Tibial artery (tissue), 4 donors: ENCODE measurements at regions not wholly inside any gene's neighbourhood (a gene's known extent, or its start where the extent isn't known, plus 50 kb on each side); places are given as distances from the start of the nearest gene placed in this dataset.
"Not testable (repeated sequence)": the region's sequence is repeated elsewhere in the genome, so short reads cannot be mapped to it uniquely, and the experiment has no call there.

Experiments
- DNase-seq, 2 donors: peaks; one replicate each; pipeline ENCODE4 v3.0.0-alpha.2; 2019
- H3K27ac ChIP-seq, 2 donors: fragments of 200-600 bp; sonication (generic) in 1 of 2; 1 replicate in 1 of 2; 2 replicates in 1 of 2; pipeline ENCODE4 v1.5.1; 2018 to 2019; ENCODE audit warnings: mild to moderate bottlenecking in 1 of 2
- H3K27me3 ChIP-seq, 2 donors: fragments of 200-600 bp; sonication (generic) in 1 of 2; one replicate each; pipeline versions ENCODE4 v1.5.1 to v1.6.0; 2016 to 2019
- H3K36me3 ChIP-seq, 3 donors: fragments of 200-600 bp; sonication (generic) in 2 of 3; one replicate each; pipeline ENCODE4 v1.5.1; 2016 to 2019; ENCODE audit warnings: mild to moderate bottlenecking in 2 of 3
- H3K4me1 ChIP-seq, 4 donors: fragments of 200-600 bp; sonication (generic) in 2 of 4; 1 replicate in 3 of 4; 2 replicates in 1 of 4; pipeline ENCODE4 v1.5.1; 2016 to 2019
- H3K4me3 ChIP-seq, 2 donors: fragments of 200-600 bp; sonication (generic) in 1 of 2; 1 replicate in 1 of 2; 2 replicates in 1 of 2; pipeline ENCODE4 v1.5.1; 2018 to 2019; ENCODE audit warnings: mild to moderate bottlenecking in 2 of 2
- H3K9me3 ChIP-seq, 3 donors: fragments of 200-600 bp; sonication (generic) in 1 of 3; one replicate each; pipeline ENCODE4 v1.5.1; 2016 to 2019
- intact Hi-C: fragments of 100-400 bp; cut with DNase I; formaldehyde crosslinking; loops from one replicate; pipeline ENCODE4 v1.15.0; 2023; ENCODE audit warnings: low total_unique reads
- TF ChIP-seq, protein P1 (sequence below), 2 experiments: fragments of 200-600 bp in 1 of 2; fragments of 450-650 bp in 1 of 2; IDR thresholded peaks; one replicate each; pipeline ENCODE4 v1.5.1; 2017 to 2019; ENCODE audit warnings: antibody characterized with exemption in 2 of 2, mild to moderate bottlenecking in 1 of 2, moderate library complexity in 1 of 2

DNA sequence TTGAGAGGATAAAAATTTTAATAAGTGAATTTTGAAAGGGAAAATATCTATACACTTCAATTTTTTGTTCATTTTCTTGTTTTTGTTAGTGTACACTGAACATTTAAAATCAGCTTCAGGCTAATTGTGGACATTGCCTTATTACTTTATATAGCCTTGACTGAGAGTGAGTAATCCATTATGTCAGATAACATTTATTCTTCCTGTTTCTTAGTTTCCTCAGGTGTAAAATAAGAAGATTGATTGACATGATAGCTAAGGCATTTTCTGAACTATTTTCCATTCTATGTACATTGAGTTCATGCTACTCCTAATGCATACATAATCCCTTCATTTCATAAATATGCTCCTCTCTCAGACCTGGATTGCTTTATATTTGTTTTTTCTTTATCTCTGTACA is 607.3 kb upstream of the AADAT start:
- Histone ChIP-seq H3K9me3 (no peaks in the 10 kb centered on the region), H3K4me1 (peaks cover 0 to 21% (median 0%) of the 10 kb centered on the region in 4 donors), H3K4me3 (no peak overlapping the region), H3K36me3 (no peaks in the 10 kb centered on the region), H3K27ac (no peak overlapping the region), H3K27me3 (no peaks in the 10 kb centered on the region)
- intact Hi-C loops: no loop called here
- TF ChIP-seq, protein P1, sequence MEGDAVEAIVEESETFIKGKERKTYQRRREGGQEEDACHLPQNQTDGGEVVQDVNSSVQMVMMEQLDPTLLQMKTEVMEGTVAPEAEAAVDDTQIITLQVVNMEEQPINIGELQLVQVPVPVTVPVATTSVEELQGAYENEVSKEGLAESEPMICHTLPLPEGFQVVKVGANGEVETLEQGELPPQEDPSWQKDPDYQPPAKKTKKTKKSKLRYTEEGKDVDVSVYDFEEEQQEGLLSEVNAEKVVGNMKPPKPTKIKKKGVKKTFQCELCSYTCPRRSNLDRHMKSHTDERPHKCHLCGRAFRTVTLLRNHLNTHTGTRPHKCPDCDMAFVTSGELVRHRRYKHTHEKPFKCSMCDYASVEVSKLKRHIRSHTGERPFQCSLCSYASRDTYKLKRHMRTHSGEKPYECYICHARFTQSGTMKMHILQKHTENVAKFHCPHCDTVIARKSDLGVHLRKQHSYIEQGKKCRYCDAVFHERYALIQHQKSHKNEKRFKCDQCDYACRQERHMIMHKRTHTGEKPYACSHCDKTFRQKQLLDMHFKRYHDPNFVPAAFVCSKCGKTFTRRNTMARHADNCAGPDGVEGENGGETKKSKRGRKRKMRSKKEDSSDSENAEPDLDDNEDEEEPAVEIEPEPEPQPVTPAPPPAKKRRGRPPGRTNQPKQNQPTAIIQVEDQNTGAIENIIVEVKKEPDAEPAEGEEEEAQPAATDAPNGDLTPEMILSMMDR (IDR thresholded peaks at IDR 0.05): no peak
- no peak for DNase-seq

DNA sequence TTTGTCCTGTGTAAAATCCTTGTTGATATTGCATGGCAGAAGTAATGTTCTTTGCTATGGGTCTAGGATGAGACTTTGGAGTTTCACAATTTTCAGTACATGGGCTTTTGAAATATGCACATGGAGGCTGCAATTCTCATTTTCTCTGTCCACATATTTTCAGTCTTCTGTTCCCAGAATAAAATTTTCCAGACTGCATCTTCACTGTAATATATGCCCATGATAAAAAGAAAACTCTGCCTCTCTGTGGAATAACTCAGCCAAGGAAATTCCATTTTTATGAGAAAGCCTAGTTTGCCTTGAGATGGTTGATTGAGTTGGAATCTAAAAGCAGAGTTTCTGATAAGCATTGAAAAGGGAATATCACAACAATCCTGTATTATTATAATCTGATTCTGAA is 601.4 kb upstream of the AADAT start:
- Histone ChIP-seq H3K27ac (no peak overlapping the region), H3K4me1 (no peaks in the 10 kb centered on the region), H3K4me3 (no peak overlapping the region), H3K9me3 (no peaks in the 10 kb centered on the region), H3K27me3 (no peaks in the 10 kb centered on the region), H3K36me3 (no peaks in the 10 kb centered on the region)
- TF ChIP-seq, protein P1 (IDR thresholded peaks at IDR 0.05): no peak
- intact Hi-C loops: no loop called here
- DNase-seq: no peak

DNA sequence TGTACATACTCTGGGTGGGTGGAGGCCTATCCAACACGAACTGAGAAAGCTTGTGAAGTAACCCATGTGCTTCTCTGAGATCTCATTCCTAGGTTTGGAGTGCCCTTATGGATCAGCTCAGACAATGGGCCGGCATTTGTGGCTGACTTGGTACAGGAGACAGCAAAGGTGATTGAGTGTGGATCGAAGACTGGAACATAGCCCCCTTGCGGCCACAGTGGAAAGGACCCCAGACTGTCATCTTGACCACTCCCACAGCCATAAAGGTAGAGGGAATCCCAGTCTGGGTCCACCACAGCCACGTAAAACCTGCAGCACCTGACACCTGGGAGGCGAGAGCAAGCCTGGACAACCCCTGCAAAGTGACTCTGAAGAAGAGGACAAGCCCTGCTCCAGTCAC is 598.0 kb upstream of the AADAT start:
- Histone ChIP-seq H3K4me1 (no peaks in the 10 kb centered on the region), H3K9me3 (no peaks in the 10 kb centered on the region), H3K36me3 (no peaks in the 10 kb centered on the region), H3K4me3 (no peak overlapping the region), H3K27me3 (no peaks in the 10 kb centered on the region), H3K27ac (no peak overlapping the region)
- intact Hi-C loops: no loop called here
- no peak for DNase-seq
- TF ChIP-seq, protein P1 (IDR thresholded peaks at IDR 0.05): no peak

DNA sequence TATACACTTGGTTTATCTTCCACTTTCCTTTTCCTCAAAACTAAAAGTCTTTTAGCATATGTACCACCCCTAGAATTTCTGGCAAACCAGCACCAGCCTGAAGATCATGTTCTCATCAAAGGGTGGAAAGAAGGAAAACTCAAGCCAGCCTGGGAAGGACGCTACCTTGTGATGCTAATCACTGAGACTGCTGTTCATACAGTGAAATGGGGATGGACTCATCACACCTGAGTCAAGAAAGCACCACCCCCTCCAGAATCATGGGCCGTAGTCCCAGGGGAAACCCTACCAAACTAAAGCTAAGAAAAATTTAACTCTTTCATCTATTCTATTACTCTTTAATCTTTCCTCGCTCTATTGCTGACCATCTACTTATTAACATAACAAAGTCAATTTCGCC is 595.9 kb upstream of the AADAT start:
- H3K27ac ChIP-seq, H3K4me3 ChIP-seq, intact Hi-C loops, H3K9me3 ChIP-seq, DNase-seq, H3K4me1 ChIP-seq, H3K27me3 ChIP-seq, H3K36me3 ChIP-seq: not testable (repeated sequence)

DNA sequence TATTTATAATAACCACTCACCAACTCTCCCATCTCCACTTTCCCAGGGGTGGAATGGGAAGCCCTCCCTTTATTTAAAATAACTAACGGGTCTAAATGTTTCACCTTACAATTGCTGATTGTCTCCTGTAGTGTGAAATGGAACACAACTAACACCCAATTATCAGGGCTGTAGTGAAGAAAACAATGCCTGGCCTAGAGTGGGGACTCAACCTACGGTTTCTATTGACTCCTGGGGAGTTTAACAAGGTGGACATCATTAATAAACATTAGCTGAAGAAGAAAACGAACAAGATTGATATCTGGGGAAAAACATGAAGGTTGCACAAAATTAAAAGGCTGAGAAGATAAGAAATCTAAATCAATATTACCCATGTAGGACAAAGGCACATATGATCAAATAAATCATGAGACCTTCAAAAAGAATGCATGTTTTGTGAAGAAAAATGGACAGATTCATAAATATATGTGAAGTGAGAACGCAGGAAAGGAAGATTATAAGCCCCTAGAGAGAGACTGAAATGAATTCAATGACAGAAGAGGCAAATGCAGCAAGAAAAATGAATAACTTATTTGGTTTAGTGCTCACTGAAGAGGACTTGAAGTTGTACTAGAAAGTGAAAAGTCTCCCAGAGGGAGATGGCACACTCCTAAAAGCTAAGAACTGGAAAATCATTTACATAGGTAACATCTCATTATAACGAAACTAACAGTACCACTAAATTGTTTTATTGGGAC is 593.0 kb upstream of the AADAT start:
- Histone ChIP-seq H3K4me1 (no peaks in the 10 kb centered on the region), H3K27me3 (no peaks in the 10 kb centered on the region), H3K4me3 (no peak overlapping the region), H3K27ac (no peak overlapping the region), H3K36me3 (no peaks in the 10 kb centered on the region), H3K9me3 (no peaks in the 10 kb centered on the region)
- TF ChIP-seq, protein P1 (IDR thresholded peaks at IDR 0.05): no peak
- DNase-seq: no peak
- intact Hi-C loops: no loop called here

DNA sequence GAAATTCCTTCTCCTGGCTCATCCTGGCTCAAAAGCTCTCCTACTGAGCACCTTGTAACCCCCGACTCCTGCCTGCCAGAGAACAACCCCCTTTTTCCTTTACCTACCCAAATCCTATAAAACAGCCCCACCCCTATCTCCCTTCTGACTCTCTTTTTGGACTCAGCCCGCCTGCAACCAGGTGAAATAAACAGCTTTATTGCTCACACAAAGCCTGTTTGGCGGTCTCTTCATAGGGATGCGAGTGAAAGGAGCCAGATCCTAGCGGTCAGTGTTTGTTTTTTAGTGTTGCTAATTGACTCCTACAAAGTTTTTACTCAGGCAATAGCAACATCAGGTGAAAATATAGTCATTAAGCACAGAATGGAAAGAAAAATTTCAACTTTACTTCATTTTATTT is 592.3 kb upstream of the AADAT start:
- DNase-seq, intact Hi-C loops, H3K4me3 ChIP-seq, H3K27ac ChIP-seq, H3K9me3 ChIP-seq, H3K36me3 ChIP-seq, H3K27me3 ChIP-seq, H3K4me1 ChIP-seq: not testable (repeated sequence)
